Tibial artery (tissue), 4 donors: ENCODE measurements at regions not wholly inside any gene's neighbourhood (a gene's known extent, or its start where the extent isn't known, plus 50 kb on each side); places are given as distances from the start of the nearest gene placed in this dataset.

Experiments
- DNase-seq, 2 donors: peaks; one replicate each; pipeline ENCODE4 v3.0.0-alpha.2; 2019
- H3K27ac ChIP-seq, 2 donors: fragments of 200-600 bp; sonication (generic) in 1 of 2; 1 replicate in 1 of 2; 2 replicates in 1 of 2; pipeline ENCODE4 v1.5.1; 2018 to 2019; ENCODE audit warnings: mild to moderate bottlenecking in 1 of 2
- H3K27me3 ChIP-seq, 2 donors: fragments of 200-600 bp; sonication (generic) in 1 of 2; one replicate each; pipeline versions ENCODE4 v1.5.1 to v1.6.0; 2016 to 2019
- H3K36me3 ChIP-seq, 3 donors: fragments of 200-600 bp; sonication (generic) in 2 of 3; one replicate each; pipeline ENCODE4 v1.5.1; 2016 to 2019; ENCODE audit warnings: mild to moderate bottlenecking in 2 of 3
- H3K4me1 ChIP-seq, 4 donors: fragments of 200-600 bp; sonication (generic) in 2 of 4; 1 replicate in 3 of 4; 2 replicates in 1 of 4; pipeline ENCODE4 v1.5.1; 2016 to 2019
- H3K4me3 ChIP-seq, 2 donors: fragments of 200-600 bp; sonication (generic) in 1 of 2; 1 replicate in 1 of 2; 2 replicates in 1 of 2; pipeline ENCODE4 v1.5.1; 2018 to 2019; ENCODE audit warnings: mild to moderate bottlenecking in 2 of 2
- H3K9me3 ChIP-seq, 3 donors: fragments of 200-600 bp; sonication (generic) in 1 of 3; one replicate each; pipeline ENCODE4 v1.5.1; 2016 to 2019
- CTCF ChIP-seq, 2 experiments: fragments of 200-600 bp in 1 of 2; fragments of 450-650 bp in 1 of 2; IDR thresholded peaks; one replicate each; pipeline ENCODE4 v1.5.1; 2017 to 2019; ENCODE audit warnings: antibody characterized with exemption in 2 of 2, mild to moderate bottlenecking in 1 of 2, moderate library complexity in 1 of 2
- intact Hi-C: fragments of 100-400 bp; cut with DNase I; formaldehyde crosslinking; loops from one replicate; pipeline ENCODE4 v1.15.0; 2023; ENCODE audit warnings: low total_unique reads

- no peaks in the 10 kb centered on the region for H3K4me1 ChIP-seq
- no peaks in the 10 kb centered on the region for H3K27me3 ChIP-seq
- no peaks in the 10 kb centered on the region for H3K9me3 ChIP-seq
- H3K27ac ChIP-seq: no peak overlapping the region
- no peak for DNase-seq
- H3K4me3 ChIP-seq: no peak overlapping the region
- H3K36me3 ChIP-seq: no peaks in the 10 kb centered on the region
- intact Hi-C loops: no loop called here
- no peak for TF ChIP-seq CTCF (IDR thresholded peaks at IDR 0.05)
Observed at GRCh38 chr12:43294916-43295315, 257.1 kb downstream of the ADAMTS20 start.

GRCh38 chr12:43294147-43294546 lies 257.9 kb downstream of the ADAMTS20 start:
- no peaks in the 10 kb centered on the region for H3K27me3 ChIP-seq
- no peak overlapping the region for H3K4me3 ChIP-seq
- intact Hi-C loops: no loop called here
- DNase-seq: no peak
- no peak for TF ChIP-seq CTCF (IDR thresholded peaks at IDR 0.05)
- no peaks in the 10 kb centered on the region for H3K36me3 ChIP-seq
- H3K4me1 ChIP-seq: no peaks in the 10 kb centered on the region
- no peaks in the 10 kb centered on the region for H3K9me3 ChIP-seq
- H3K27ac ChIP-seq: no peak overlapping the region

- no peaks in the 10 kb centered on the region for H3K27me3 ChIP-seq
- no peaks in the 10 kb centered on the region for H3K36me3 ChIP-seq
- H3K4me3 ChIP-seq: no peak overlapping the region
- no peaks in the 10 kb centered on the region for H3K4me1 ChIP-seq
- intact Hi-C loops: no loop called here
- H3K27ac ChIP-seq: no peak overlapping the region
- no peak for DNase-seq
- no peak for TF ChIP-seq CTCF (IDR thresholded peaks at IDR 0.05)
- H3K9me3 ChIP-seq: no peaks in the 10 kb centered on the region
Observed at GRCh38 chr12:43293396-43293795, 258.6 kb downstream of the ADAMTS20 start.

- no peak for TF ChIP-seq CTCF (IDR thresholded peaks at IDR 0.05)
- H3K4me1 ChIP-seq: no peaks in the 10 kb centered on the region
- no peaks in the 10 kb centered on the region for H3K27me3 ChIP-seq
- no peak overlapping the region for H3K4me3 ChIP-seq
- intact Hi-C loops: no loop called here
- no peak for DNase-seq
- H3K36me3 ChIP-seq: no peaks in the 10 kb centered on the region
- no peak overlapping the region for H3K27ac ChIP-seq
- H3K9me3 ChIP-seq: no peaks in the 10 kb centered on the region
Observed at GRCh38 chr12:43292699-43293098, 259.3 kb downstream of the ADAMTS20 start.

GRCh38 chr12:43291516-43291915 lies 260.5 kb downstream of the ADAMTS20 start:
- Histone ChIP-seq H3K36me3 (no peaks in the 10 kb centered on the region), H3K4me1 (no peaks in the 10 kb centered on the region)

More at GRCh38 chr12:43291516-43291915, 260.5 kb downstream of the ADAMTS20 start:
- no peak for DNase-seq
- Histone ChIP-seq H3K27ac (no peak overlapping the region), H3K27me3 (no peaks in the 10 kb centered on the region), H3K9me3 (no peaks in the 10 kb centered on the region), H3K4me3 (no peak overlapping the region)
- intact Hi-C loops: no loop called here
- TF ChIP-seq CTCF (IDR thresholded peaks at IDR 0.05): no peak
